Endothelial cell of umbilical vein (primary cell): ENCODE measurements at regions not wholly inside any gene's neighbourhood (a gene's known extent, or its start where the extent isn't known, plus 50 kb on each side); places are given as distances from the start of the nearest gene placed in this dataset.

Source experiments
- FOS ChIP-seq: IDR thresholded peaks from 2 replicates; pipeline ENCODE4 v1.6.1; 2011; ENCODE audit warnings: mild to moderate bottlenecking, low read length, moderate library complexity, borderline replicate concordance; ENCODE audit not compliant: insufficient read depth
- POLR2A ChIP-seq: IDR thresholded peaks from 2 replicates; pipeline ENCODE4 v1.6.1; 2012; ENCODE audit warnings: low read depth, mild to moderate bottlenecking, control low read depth, low read length
- TF ChIP-seq, protein P1 (sequence below), 2 donors: IDR thresholded peaks; 1 replicate in 1 of 2; 2 replicates in 1 of 2; pipeline ENCODE4 v1.5.1; 2011; ENCODE audit warnings: low read length in 2 of 2, mild to moderate bottlenecking in 2 of 2, moderate library complexity in 2 of 2, control low read depth in 1 of 2, inconsistent platforms in 1 of 2, low read depth in 1 of 2; ENCODE audit not compliant: insufficient read depth in 1 of 2; ENCODE audit errors: extremely low read depth in 1 of 2

DNA sequence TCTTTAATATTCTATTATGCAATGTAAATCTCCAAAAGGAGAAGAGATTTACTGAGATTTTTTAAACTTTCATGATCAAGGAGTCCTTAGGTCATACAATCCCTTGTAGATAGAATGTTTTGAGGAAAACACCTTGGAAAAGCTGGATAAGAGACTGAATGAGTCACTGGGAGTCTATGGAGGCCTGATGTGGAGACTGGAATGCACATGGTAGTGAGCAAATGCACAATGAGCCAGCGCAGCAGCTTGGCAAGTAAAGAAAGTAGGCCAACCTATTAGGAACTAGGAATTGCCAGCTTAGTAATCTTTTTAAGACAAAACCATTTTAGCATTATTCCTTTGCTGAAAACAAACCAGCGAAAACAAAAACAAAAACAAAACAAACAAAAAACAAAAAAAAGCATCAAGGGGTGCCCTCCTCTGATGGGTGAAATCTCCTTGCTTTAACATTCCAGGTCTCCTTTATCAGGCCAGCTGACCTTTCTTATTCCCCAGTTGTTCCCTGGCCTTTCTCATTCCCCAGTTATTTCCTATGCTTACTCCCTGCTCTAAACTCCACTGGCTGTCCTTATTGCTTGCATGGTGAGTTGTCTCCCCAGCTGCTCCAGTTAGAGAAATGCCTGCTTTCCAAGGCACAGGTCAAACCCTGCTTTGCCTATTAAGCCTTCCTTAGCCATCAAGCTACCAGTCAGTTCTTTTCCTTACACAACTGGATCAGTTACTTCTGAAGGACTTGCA is 135.8 kb downstream of the PLCE1 start:
- TF ChIP-seq, protein P1, sequence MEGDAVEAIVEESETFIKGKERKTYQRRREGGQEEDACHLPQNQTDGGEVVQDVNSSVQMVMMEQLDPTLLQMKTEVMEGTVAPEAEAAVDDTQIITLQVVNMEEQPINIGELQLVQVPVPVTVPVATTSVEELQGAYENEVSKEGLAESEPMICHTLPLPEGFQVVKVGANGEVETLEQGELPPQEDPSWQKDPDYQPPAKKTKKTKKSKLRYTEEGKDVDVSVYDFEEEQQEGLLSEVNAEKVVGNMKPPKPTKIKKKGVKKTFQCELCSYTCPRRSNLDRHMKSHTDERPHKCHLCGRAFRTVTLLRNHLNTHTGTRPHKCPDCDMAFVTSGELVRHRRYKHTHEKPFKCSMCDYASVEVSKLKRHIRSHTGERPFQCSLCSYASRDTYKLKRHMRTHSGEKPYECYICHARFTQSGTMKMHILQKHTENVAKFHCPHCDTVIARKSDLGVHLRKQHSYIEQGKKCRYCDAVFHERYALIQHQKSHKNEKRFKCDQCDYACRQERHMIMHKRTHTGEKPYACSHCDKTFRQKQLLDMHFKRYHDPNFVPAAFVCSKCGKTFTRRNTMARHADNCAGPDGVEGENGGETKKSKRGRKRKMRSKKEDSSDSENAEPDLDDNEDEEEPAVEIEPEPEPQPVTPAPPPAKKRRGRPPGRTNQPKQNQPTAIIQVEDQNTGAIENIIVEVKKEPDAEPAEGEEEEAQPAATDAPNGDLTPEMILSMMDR (IDR thresholded peaks at IDR 0.05; ENCODE audit: extremely low read depth in 1 of 2, insufficient read depth in 1 of 2, low read depth in 1 of 2, low read length in 2 of 2): no peak
- TF ChIP-seq FOS (no peak), POLR2A (no peak)
